NCI-H748 (cell line): ENCODE measurements at regions not wholly inside any gene's neighbourhood (a gene's known extent, or its start where the extent isn't known, plus 50 kb on each side); places are given as distances from the start of the nearest gene placed in this dataset.

Experiments used
- DNase-seq: peaks from one replicate; lab custom pipeline; 2025; ENCODE audit not compliant: unreplicated experiment; lab: John Stamatoyannopoulos, UW

DNA sequence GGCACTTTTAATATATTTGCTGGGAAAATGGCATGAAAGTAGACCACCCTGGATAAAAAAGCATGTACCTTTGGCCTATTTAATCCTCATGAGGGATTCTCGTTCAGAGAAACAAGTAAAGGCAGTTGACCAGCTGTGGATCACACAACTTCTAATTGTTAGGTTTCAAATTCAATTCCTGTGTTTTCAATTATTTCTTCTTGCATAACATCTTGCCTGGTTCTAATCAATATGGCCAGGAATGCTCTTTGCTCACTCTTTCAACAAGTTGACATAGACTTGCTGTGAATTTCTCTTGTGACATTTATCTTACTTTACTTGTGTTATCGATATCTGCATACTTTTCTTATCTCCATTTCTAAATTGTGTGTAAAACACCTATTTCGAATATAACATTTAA lies 211.8 kb downstream of the SLC7A11 start:
- no peak for DNase-seq

DNA sequence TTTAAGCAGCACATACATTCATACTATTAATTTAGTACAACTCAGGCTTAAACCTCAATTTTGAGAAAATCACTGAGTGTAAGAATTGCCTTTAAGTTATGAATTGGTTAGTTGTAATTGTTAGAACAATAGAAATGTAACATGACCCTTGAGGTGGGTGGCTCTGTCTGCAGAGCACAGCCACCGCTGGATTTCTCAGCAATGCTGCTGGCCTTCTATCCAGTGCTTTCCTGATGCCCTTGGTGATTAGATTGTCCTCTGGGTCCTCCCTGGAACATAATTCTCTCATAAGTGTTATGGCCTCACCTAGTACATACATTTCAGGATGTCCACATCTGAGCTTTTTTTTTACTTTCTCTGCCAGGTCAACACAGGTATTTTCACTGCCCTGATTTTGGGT lies 213.2 kb downstream of the SLC7A11 start:
- no peak for DNase-seq

DNA sequence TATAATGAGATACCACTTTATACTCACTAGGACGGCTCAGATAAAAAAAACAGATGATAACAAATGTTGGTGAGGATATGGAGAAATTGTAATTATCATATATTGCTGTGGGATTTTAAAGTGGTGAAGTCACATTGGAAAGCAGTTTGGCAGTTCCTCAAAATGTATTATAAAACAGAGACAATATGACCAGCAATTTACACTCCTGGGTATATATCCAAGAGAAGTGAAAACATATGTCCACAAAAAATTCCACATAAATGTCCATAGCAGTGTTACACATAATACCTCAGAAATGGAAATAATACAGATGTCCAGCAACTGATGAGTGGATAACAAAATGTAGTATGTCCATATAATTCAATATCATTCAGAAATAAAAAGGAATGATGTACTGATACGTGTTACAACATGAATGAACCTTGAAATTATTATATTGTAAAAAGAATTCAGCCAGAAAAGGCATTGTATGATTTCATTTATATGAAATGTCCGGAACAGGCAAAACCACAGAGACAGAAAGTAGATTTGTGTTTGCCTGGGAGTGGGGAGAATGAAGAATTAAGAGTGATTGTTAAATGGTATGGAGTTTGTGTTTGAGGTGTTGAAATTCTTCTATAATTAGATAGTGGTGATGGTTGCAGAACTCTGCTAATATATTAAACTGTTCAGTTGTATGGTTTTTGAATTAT lies 220.9 kb downstream of the SLC7A11 start:
- no peak for DNase-seq

DNA sequence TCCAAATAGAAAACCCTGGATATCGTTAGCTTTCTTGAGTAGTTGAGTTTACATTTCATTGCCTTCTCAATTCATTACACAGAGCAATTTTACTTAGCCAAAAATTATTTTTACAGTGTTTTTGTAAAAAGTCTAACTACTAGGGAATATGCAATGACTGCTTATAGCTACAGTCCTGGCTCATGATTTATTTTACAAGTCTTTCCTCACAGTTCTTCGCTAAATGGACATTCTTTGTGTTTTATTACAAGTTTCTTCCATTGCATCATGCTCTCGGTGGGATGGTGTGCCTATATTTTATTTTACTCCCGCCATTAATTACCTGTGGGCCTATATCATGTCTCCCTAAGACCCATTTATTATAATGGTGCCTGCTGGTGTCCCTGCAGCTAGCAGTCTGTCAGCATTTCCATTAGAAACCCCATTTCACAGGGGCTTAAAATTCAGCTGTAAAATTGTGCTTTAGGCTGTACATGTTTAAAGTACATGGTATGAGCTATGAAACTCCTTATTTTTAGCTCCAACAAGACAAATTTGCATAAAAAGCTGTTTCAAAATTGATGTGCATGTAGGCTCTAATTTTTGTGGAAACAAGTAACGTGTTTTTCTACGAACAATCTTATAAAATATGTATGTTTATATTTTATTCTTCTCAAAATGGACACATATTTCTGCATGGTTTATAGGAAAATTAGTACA lies 227.4 kb downstream of the SLC7A11 start:
- DNase-seq = no peak

DNA sequence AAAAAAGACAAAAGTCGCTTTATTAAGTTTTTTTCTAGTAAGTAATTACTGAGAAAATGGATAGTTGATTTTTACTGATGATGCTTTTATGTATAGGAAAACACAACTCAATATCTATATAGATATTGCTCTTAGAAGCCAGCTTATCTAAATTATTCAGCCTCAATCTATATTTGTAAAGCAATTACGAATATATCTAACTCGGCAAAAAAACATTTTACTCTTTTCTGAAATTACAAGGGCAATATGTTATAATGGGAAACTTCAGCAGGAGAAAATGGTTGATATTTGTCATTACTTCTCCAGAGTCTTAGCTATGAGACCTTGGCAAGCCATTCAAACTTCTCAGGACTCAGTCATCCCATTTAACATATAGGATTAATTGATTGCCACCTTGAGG lies 228.5 kb downstream of the SLC7A11 start:
- no peak for DNase-seq

DNA sequence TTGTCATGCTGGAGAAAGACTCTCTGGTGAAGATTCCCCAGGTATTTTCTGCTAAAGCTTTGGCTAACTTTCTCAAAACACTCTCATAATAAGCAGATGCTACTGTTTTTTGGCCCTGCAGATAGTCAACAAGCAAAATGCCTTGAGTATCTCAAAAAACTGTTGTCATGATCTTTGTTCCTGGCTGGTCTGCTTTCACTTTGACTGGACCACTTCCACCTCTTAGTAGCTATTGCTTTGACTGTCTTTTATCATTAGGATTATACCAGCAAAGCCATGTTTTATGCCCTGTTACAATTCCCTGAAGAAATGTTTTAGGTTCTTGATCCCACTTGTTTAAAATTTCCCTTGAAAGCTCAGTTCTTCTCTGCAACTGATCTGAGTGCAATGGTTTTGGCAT lies 231.5 kb downstream of the SLC7A11 start:
- no peak for DNase-seq

DNA sequence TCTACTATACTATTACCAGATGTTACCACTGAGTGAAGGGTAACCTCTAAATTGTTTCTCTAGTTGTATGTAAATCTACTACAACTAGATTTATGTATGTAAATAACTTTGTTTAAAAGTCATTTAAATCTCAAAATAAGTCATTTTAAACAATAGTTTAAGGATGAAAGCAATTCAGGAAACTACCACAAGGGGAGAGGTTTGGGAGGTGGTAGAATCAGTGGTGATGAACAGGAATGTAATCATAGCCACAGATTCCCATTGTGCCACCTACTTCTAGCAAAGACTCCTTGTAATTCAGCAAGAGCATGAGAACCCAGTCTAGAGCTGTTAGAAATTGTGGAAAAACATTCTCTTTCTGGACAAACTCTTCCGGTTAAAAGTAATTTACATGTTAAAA lies 234.6 kb downstream of the SLC7A11 start:
- DNase-seq = no peak

DNA sequence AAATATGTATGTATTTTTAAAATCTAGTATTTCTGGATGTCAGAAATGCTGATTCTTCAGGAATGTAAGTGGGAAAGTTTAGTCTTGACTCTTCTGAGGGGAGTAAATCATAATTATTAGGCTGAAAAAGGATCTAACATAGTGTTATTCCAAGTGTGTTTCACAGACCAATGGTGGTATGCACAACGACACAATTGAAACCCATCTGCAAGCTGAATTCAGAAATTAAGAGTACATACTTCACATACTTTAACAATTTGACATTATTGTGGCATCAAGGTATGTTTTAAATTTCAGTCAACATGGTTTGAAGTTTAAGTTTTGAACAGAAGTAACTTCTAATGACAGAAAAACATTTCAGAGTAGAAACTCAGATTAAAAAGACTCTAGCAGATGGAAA lies 236.7 kb downstream of the SLC7A11 start:
- no peak for DNase-seq

DNA sequence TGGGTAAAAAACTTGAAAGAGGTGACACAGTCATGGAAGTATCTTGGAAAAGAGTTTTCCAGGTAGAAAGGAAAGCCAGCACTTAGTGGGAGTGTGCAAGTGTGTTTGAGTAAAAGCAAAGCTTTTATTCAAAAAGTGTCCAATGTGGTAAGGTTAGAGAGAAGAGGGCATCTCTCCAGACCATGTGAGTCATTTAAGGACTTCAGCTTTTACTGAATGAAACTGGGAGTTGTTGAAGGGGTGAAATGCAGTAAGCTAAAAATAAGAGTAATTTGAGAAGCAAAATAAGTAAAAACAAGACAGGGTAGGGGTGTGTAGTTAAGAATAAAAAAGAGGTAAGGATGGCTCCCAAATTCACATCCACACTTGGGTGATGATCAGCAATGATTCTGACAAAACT lies 238.9 kb downstream of the SLC7A11 start:
- DNase-seq = no peak

DNA sequence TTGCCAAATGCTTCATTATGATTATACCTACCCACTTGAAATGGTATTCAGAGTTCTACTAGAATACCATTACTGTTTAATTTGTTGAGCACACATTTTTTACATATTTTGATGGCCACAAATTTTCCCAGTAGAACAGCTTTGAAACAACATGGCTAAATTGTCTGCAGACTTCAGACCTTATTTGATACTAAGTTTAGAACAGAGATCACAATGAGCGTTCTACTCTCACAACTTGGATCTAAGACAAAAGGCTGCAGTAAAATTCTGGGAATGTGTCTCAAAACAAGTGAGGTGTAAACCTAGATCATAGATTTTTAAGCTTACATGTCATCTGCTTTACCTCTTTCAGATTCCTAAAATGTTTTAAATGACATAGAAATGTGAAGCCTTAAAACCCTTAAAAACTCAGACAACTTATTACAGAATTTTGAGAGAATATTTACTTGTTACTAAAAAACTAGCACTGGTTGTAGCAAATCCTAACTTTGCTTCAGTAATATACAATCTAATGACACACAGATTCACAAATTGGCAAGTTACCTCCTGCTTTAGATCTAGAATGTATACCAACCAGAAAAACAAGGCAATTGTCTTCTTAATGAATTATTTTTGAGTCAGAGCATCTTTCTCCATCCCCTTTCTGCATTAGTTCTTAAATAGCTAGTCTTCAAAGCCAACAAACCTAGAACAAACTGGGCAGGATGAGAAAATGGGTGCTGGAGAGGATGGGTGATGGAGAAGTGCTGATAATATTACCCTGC lies 243.3 kb downstream of the SLC7A11 start:
- no peak for DNase-seq

DNA sequence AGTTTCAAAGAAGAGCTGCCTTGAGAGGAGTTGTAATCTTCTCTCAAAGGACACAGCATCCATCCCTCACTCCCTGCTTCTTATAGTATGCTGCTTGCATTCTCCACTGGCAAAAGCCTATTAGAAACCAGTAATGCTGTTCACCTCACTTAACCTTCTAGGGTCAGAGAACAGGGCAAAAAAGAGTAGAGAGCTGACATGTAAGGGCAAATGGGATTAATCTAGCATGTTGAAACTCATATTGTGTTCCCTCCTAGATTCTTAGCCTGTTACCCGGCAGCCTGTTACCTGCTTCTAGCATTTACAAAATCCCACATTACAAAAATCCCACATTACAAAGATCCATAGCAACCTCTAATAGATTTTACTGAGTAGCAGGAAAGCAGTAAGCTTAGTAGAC lies 244.7 kb downstream of the SLC7A11 start:
- no peak for DNase-seq

DNA sequence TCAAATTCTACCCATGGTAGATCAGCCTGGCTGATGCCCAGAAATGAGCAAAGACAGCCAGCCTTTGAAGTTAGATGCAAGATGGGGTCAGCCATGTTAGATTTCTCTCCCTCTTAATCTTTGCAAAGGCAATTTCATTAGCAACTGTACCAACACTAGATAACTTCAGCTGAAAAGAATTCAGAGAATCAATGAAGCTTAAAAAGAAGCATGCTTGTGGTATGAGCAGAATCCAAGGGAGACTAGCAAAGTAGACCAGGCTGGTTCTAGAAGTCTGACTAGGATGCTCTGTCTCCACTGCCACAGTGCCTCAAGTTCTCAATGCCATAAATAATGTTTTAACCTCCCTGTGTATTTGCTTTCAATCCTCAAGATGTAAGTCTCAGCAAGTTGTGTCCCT lies 247.3 kb downstream of the SLC7A11 start:
- DNase-seq = no peak

DNA sequence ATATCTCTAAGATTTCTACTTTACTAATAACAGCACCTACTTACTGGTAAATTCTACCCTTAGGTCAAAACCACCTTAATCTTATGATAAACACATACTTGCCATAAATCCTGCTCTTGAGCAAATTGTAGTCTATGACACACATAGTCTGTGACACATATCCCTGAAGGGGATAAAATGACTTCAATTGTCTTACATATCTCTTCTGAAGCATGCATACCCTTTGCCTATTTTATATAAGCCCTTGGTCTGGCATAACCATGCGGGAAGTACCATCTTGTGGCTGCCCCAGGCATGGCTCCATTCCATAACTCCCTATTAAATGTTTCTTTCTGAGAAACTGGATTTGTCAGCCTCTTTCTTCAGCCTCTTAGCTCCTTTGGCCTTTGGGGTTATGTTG lies 248.9 kb downstream of the SLC7A11 start:
- no peak for DNase-seq

DNA sequence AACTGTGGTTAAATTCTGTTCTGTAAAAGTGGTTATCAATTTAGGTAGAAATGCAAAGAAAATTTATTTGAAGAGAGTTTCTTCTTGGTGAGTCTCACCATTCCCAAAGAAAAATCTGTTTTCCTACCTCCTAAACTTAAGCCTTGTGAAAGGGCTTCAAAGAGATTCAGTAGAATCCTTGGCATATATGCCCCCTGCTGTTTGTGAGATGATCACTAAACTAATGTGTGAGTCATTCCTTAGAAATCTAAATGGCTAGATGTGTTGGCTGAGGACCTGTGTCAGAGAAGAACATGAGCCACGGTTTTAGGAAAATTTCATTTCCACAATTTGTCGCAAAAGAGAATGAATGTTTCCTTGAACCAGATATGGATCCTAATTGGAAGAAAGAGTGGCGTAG lies 260.9 kb downstream of the SLC7A11 start:
- no peak for DNase-seq

DNA sequence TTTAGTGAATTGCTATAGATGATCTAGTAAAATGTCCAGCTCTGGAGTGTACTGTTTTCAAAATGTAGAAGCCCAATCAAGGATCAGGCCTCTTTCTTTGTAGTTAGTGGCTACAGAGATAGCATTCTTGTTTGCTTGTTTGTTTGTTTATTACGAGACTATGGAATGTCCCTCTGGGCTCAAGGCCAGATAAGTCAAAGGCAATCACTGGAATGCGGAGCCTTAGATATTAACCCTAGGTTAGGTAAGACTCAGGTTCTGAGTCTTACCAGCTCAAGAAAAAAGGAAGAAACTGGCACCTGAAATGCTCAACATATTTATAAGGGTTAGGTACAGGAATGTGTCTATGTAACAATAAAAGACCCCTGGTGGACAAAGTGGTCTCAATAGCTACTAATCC lies 261.5 kb downstream of the SLC7A11 start:
- no peak for DNase-seq

DNA sequence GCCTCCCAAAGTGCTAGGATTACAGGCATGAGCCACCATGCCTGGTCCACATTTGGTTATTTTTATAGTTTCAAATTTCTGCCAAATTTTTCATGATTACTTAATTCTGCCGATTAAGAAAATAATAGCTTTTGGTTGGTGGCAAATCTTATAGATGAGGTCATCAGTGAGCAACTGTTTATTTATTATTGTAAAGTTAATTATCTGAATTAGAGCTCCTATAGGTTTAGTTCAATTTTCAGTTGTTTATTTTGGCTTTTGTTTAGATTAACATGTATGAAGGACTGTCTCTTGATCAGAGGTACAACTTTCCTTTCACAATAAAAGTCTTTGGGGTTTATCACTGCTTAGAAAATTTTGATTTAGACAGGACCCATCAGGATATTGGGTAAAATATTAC lies 262.2 kb downstream of the SLC7A11 start:
- DNase-seq = no peak

DNA sequence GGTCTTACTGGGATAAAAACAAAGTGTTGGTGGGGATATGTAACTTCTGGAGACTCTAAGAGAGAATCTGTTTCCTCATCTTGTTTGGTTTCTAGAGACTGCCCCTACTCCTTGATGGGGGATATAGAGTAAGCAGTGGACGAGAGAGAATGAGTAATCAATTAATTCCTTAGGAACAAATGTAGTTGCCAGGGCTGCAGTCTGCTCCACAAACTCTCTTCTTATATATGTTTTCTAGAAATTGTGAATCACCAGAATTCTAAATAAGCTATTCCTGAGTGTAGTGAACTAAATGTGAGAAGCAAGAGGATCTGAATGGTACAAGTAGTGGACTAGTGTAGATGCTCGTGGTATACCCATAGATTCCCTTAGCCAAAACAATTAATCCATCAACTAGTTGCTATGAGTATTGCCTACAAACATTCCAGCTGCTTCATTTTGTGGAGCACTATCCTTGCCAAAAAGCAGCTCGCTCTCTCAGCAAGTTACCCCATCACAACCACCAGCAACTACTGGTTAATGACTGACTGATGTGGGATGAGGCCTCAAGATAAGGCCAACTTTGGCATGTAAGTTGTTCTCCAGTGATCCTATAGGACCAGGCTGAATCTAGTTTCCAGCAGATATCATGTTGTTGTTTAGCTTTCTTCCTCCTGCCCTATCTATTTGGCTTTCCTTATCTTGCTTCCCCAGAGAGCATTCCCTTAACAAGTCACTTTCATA lies 273.0 kb downstream of the SLC7A11 start:
- no peak for DNase-seq

DNA sequence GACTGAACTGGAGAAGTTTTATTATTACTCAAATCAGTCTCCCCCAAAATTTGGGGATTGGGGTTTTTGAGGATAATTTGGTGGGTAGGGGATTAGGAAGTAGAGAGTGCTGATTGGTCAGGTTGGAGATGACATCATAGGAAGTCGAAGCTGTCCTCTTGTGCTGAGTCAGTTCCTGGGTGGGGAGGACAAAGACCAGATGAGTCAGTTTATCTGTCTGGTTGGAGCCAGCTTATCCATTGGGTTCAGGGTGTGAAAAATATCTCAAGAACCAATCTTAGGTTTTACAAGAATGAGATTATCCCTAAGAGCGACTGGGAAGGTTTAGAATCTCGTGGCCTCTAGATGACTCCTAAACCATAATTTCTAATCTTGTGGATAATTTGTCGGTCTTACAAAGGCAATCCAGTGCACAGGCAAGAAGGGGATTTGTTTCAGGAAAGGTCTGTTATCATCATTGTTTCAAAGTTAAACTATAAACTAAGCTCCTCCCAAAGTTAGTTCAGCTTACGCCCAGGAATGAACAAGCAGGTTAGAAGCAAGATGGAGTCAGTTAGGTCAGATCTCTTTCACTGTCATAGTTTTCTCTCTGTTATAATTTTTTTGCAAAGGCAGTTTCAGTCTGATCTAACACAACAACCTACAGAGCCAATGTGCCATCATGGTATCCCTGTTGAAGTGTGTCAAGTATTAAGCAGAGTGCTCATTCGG lies 274.5 kb downstream of the SLC7A11 start:
- no peak for DNase-seq

DNA sequence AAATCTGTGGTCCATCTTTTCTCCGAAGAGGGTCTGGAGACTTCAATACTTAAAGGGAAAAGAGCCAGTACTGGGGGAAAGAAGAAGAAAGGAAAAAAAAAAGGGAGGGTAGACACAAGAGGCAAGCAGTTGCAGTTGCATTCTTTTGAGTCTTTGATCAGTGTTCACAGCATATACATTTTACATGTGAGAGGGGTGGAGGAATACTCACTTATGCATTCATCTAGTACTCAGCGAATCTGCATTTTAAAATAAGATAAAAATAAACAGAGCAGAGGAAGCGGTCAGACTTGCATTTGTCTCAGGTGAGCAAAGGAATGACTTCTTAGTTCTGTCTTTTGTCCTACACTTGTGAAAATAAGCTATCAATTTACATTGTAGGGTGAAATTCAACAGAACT lies 275.6 kb downstream of the SLC7A11 start:
- DNase-seq = no peak

DNA sequence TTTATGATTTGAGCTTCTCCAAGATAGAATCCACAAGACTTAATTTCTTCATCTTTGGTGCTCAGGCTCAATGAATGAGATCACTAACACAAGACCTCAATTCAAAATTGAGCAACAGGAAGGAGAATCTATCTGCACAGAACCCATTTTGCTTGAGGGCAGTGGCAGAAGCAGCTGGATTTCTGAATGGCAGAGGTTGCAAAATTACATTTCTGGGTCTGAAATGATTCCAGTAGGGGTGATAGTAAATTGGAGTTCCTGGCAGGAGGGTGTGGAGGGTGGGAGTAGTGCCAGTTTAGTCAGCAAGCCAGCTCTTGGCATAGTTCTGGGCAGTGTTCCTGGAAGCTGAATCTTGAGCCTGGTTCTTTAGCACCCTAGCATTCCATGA lies 281.1 kb downstream of the SLC7A11 start:
- no peak for DNase-seq
